DMS114 treated with DMSO at 0.1 percent for 48 hours (cell line): ENCODE measurements at regions not wholly inside any gene's neighbourhood (a gene's known extent, or its start where the extent isn't known, plus 50 kb on each side); places are given as distances from the start of the nearest gene placed in this dataset.
"Not testable (repeated sequence)": the region's sequence is repeated elsewhere in the genome, so short reads cannot be mapped to it uniquely, and the experiment has no call there.

Experiments used
- DNase-seq: peaks from one replicate; lab custom pipeline; 2025; ENCODE audit not compliant: unreplicated experiment; lab: John Stamatoyannopoulos, UW

DNA sequence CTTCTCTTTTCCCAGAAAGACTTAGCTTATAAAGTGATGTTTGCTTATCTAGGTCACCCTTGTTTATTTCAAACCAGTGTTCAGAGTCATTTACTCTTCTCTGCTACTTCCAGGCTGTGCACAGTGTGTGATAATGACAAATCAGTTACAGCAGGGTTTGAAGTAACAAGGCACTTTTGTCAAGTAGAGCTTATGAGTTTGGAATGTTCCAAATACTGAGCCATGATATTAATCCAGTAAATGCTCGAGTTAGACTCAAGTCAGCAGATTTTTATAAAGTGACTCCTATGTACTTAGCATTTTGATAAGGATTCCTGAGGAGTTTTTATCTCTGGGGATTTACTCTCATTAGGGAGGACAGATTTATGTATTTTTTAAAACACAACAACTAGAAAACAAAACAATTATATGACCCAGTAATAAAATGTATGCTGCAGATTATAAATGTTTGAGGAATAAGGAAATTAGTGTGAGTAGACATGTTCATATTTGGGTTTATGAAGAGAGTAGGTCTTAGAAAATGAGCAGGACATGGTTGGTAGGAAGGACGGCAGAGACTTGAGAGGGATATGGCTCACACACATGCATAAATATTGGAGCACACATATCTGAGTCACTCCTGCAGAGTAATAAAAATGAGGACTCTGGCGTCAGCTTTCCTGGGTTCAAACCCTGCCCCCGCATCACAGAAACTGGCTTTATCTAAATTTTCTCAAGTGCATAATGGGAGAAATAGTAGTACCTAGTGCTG lies 271.2 kb downstream of the FBXO8 start:
- no peak for DNase-seq

- no peak for DNase-seq
Measured at GRCh38 chr4:174010547-174010946, 272.9 kb downstream of the FBXO8 start.

DNA sequence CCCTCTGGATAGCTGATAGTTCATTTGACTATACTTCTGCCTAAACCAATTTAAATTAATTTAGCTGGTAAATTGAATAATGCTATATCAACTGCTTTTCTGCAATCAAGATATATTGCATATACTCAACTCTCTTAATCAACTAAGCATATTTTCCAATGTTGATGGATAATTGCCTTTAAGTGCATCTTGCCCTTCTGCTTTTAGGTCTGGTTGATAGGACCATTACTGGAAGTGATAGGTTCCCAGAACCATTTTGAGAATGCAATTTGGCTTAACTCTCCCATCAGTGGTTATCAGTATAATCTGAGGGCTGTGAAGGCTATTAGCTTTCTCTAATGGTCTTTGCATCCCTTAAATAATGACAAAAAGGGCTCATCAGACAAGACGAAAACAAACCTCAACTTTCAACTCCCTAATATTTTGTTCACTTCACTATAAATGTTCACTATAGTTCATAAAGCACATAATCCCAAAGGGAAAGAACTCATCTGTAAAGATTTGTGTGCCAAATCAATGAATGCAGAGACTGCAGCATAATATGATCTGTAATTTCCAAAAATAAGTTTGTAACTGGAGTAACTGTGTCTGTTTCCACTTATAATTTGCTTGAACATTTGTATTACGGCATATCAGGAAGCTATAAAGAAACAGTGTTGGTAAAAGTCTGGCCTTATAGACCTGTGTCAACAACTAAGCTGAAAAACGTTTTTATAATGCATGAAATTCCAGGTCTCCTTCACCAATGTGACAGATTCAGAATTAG lies 273.6 kb downstream of the FBXO8 start:
- DNase-seq: no peak

GRCh38 chr4:174005422-174005821 lies 278.0 kb downstream of the FBXO8 start:
- DNase-seq: no peak

DNA sequence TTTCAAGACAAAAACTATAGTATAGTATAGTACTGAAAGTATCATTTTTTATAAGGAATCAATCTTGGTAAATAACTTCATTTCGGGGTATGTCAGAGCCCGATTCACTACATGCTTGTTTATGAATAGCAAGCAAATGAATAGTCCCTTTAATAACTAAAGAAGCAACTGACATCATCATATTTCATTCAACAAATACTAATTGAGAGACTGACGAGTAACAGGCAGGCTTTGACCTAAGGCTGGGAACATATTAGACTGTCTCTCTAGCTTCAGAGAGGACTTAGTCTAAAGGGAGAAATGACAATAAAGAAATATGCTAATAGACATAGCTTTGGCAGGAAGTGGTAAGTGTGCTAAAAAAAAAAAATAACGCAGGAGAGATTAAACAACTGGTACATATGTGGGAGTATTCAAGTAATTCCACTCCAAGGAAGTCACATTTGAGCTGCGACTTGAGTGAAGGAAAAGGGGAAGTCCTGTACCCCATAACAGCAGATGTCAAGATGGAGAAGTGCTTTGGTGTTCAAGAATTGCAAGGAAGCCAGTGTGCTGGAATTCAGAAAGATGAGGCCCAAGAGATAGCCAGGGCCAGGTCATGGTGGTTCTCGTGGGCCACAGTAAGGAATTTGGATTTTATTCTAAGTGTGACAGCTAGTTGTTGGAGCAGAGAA lies 284.9 kb downstream of the FBXO8 start:
- no peak for DNase-seq

GRCh38 chr4:173995779-173996178 lies 287.7 kb downstream of the FBXO8 start:
- DNase-seq: not testable (repeated sequence)

DNA sequence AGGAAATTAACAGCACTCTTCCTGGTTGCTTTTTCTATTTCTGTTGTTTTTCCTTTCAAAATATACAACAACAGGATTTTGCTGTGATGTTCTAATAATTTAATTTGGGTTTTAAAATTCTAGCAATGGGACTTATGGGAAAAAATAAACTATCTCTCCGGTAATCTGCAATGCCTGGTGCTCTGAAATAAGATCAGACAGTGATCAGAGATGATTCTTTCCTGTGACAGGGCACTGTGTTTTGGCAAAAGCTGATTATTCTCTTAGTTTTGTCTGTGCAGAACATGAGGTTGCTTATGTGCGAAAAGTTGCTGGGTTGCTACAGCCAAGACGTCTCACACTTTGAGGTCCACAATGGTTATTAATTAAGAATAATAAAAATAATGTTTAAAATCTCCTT lies 291.7 kb downstream of the FBXO8 start:
- DNase-seq: no peak

- DNase-seq: no peak
Measured at GRCh38 chr4:173991316-173991715, 292.2 kb downstream of the FBXO8 start.

- DNase-seq: no peak
Measured at GRCh38 chr4:173990869-173991210, 292.6 kb downstream of the FBXO8 start.

DNA sequence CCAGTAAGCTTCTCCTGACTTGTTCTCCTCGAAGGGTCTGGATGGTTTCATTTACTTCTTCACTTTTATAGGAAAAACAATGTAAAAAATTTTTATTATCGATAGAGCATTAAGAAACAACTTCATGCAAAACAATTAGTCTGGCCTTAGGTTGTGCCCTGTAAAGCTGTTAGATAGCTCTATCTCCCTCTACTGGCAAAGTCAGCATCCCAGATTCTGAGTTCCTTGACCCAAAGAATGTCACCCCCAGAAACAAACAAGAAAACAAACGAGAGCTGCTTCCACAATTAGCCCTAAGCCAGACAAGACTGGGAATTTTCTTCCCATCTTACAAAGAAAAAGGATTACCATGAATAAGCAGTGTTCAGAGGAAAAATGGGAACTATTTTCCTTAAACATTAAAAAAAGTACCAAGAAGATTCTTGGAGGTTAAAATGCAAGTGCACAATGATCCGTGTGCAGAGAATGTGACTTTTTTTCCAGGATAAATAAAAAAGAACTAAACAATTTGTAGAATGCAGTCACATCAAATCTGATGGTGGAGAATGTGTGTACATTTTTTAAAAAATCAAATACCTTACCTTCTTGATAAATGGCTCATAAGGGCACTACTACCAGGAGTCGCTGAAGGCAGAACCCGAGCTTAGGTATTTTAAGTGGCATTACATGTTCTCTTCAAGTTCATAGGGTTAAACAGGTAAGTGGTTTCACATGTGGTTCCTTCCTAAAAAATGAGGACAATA lies 293.2 kb downstream of the FBXO8 start:
- peak; percentile 23 for DNase-seq

DNA sequence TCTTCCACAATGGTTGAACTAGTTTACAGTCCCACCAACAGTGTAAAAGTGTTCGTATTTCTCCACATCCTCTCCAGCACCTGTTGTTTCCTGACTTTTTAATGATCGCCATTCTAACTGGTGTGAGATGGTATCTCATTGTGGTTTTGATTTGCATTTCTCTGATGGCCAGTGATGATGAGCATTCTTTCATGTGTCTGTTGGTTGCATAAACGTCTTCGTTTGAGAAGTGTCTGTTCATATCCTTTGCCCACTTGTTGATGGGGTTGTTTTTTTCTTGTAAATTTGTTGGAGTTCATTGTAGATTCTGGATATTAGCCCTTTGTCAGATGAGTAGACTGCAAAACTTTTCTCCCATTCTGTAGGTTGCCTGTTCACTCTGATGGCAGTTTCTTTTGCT lies 319.9 kb downstream of the FBXO8 start:
- not testable (repeated sequence) for DNase-seq

- no peak for DNase-seq
Measured at GRCh38 chr4:173960398-173960797, 323.1 kb downstream of the FBXO8 start.

GRCh38 chr4:173958445-173958844 lies 325.0 kb downstream of the FBXO8 start:
- DNase-seq: no peak

DNA sequence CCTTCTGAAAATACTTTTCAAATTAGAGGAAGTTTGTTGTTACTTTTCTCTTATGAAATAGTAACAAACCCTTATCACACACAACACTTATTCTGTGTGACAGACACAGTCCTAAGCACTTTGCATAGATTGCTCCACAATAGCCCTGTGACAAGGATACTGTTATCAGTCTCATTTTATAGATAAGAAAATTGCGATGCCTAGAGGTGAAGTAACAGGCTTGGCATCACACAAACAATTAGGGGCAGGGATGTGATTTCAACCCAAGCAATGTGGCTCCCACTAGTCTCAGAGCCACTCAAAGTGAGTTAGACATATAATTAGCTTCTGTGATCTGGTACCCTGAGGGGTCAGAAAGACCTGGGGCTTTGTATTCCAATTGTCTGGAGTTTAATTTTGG lies 339.9 kb downstream of the FBXO8 start:
- no peak for DNase-seq

DNA sequence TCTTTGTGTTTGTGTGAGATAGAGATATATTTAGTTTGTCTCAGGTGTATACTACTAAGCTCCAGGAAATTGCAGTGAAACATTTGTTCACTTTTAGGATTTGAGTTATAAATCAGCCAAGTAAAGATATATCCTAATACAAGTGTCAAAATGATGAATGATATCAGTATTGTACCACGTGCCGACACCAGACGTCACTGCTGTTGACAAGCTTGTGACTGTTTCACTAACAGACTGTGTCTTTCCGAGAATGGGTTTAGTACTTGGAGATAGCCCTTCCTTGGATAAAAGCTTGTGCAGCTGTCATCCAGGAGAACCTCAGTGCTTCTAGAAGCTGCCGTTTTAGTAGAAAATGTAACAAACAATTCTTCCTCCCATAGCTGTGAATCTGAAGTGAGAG lies 343.3 kb downstream of the FBXO8 start:
- DNase-seq: no peak

DNA sequence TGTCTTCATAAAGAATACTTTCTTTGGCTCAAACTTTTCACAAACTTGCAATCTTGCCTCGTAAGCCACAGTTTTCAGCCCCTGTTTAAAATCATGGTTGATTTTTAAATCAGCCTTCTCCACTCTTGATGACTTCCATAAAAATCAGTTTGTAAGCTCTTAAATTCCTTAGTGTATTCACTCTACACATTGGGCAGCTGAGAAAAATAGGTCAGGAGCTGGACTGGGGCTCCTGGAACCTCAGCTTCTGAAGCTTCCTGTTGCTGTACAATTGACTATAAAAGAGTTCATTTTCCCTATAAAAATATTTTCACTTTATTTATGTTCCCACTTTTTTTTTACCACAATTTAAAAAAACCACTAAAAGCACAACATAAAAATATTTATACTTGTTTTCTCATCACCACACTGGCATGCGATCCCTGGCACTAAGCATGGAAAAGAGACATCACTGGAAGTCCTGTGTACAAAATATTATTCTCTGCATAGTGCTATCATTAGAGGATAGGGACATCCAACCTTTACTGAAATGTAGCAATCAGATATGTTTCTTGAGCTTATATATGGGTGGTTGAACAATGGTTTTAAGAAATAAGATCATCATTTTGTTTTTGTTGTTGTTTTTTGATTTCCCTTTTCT lies 345.7 kb downstream of the FBXO8 start:
- DNase-seq: no peak

DNA sequence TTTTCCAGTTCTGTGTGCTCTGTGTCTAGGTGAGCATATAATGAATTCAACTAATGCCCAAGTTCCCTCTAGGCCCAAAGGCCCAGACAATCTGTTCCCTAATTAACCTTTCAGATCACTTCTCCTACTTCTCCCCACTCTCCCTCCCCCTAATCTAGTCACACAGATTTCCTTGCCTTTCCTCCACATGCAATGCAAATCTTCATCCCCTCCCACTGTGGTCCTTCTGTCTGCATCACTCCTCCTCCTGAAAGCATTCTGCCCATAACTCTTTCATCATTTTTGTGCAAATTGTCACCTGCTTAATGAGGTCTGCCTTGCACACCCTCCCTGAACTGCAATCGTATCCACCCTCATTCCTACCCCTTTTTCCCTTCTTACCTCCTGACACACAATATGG lies 346.6 kb downstream of the FBXO8 start:
- DNase-seq: no peak

DNA sequence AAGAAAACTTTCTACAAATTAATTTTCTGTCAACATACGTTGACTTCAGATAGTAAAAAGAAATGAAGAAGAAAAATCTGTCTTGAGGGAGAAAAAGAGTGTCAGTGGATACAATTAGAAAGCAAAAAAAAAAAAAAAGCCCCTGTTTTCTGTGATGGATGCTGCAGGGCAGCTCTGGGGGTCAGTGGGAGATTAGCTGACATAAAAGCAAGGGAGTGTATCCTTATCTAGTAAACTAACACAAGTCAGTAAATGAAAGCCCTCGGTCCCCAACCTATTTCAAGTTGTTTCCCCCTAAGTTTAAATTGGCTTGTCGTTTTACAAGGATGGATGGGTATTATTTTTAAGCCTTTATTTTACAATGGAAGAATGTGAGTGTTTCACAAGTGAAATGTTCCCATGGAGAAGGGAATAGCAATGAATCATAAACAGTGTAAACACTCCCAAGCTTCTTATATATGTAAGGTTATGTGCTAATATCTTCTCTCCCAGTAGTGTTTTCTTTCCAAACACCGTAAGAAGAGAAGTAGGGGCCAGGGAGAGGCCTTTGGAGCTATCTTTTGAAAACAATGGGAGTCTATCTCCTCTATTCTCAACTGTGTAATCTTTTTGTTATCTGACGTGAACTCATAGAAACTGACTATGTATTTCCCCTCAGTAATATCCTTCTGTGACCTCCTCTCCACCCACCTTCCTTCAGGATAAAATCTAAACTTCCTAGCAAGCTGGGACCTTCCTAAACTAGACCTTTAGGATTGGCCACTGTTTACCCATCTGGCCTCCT lies 347.7 kb downstream of the FBXO8 start:
- no peak for DNase-seq

DNA sequence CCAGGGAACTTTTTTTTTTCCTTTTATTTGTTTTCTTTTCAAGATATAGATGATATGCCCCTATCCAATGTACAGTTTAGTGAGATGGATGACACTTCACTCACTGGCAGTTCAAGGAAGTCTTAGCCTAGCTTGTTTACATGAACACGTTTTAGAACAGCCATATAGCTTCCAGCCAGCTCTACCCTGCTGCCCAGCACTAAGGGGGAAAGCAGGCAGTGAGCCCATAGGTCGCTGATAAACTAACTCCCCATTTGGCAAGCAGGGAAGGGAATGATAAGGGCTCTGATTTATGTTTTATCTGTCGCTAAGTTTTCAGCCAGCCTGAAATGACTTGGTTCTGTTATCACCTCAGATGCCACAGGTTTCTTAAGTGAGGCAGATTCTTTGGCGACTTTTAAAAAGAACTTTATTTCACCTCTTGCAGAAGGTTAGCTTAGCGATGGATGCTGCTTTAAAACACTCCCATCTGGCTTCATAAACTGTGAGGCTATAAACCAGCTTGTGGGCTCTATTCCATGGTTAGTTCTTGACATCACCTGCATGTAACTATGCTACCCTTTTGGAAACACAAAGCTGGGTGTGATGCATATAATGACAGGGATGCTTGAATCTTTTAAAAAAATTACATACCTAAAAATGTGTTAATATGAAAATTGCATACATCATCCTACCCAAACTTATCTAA lies 348.4 kb downstream of the FBXO8 start:
- DNase-seq: no peak

- DNase-seq: no peak
Measured at GRCh38 chr4:173934201-173934600, 349.3 kb downstream of the FBXO8 start.
